NCI-H345 treated with DMSO at 0.1 percent for 48 hours (cell line): ENCODE measurements at regions not wholly inside any gene's neighbourhood (a gene's known extent, or its start where the extent isn't known, plus 50 kb on each side); places are given as distances from the start of the nearest gene placed in this dataset.
A peak's percentile ranks its signal among the peaks of the same experiment; 100 is the strongest.

Experiments used
- DNase-seq: peaks from one replicate; lab custom pipeline; 2025; ENCODE audit not compliant: unreplicated experiment; lab: John Stamatoyannopoulos, UW

DNA sequence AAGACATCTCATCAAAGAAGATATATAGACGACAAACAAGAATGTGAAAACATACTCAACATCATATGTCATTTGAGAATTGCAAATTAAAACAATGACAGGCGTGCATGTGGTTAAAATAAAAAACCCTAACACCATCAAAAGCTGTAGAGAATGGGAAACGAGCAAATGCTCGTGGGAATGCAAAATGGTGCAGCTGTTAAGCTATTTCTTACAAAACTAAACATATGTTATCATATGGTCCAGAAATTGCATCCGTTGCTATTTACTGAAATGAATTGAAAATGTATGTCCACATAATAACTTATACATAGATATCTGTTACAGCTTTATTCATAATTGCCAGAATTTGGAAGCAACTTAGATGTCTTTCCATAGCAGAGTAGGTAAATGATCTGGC is 574.4 kb downstream of the TNS3 start:
- no peak for DNase-seq

GRCh38 chr7:47000561-47000960 is 581.4 kb downstream of the TNS3 start:
- no peak for DNase-seq

DNA sequence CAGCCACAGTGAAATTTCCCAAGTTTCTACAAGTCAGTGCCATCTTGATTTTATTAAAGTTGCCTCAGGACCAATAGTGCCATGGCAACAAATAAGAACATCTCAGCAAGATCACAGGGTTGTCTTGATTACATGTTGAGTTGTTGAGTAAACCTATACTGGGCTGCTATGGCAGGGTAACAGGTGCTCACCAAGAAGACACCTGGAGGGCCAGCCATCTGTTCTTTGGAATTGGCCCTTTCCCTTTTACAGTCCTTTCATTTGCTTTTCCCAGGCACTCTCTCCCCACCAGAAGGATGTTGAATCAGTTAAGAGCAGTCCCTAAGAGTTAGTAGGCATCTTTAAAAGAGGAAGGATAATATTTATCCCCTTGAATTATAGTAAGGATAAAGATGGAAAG is 582.0 kb downstream of the TNS3 start:
- no peak for DNase-seq

GRCh38 chr7:46996972-46997371 is 584.9 kb downstream of the TNS3 start:
- DNase-seq = no peak

GRCh38 chr7:46993396-46993795 is 588.5 kb downstream of the TNS3 start:
- no peak for DNase-seq

GRCh38 chr7:46990761-46991160 is 591.1 kb downstream of the TNS3 start:
- DNase-seq = no peak

DNA sequence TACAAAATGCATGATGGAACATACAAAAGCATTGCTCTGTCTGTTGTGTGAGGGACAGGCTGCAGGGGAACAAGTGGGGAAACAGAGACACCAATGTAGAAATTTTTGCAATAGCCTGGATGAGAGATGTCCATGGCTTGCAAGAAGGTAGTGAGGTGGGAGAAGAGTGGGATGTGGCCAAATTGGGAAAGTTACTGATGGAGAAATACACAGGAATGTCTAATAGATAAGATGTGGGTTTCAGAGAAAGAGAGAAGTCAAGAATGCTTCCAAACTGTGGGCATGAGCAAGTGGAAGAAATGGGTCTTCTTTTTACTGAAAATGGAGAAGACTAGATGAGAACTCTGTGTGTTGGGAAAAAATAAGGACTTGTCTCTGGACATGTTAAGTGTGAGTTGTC is 592.7 kb downstream of the TNS3 start:
- DNase-seq = no peak

DNA sequence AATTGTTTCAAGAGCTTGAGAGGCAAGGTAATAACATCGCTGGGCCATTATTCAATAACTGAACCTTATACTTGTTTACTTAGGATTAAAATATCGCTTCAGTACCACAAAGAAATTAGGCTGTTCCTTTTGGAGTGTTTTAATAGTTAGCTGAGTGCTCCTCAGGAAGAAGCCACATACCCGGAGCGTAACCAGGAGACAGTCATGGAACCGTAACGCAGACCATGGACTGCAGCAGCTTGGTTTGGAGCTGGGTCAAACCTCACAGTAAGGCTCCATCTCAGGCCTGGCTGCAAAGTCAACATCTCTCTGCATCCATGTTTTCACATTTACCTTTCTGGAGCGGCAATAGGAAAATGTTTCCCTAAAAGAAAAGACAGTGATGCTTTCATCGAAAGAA is 599.0 kb downstream of the TNS3 start:
- no peak for DNase-seq

DNA sequence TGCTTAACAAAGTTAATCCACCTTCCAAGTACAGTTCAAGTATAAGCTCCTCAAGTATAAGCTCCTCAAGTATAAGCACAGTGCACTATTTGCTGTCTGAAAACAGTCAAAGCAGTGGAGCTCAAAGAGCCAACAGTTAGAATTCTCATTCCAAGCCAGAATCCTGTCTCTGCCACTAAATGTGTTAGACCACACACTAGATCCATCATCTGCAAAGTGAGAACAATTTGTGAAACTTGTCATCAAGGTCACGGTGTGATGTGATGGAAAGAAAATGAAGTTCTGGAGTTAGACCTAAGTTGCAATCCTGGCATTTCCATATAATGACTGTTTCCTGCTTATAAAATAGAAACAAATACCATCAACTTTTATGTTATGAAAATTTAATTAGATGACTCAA is 602.5 kb downstream of the TNS3 start:
- no peak for DNase-seq

DNA sequence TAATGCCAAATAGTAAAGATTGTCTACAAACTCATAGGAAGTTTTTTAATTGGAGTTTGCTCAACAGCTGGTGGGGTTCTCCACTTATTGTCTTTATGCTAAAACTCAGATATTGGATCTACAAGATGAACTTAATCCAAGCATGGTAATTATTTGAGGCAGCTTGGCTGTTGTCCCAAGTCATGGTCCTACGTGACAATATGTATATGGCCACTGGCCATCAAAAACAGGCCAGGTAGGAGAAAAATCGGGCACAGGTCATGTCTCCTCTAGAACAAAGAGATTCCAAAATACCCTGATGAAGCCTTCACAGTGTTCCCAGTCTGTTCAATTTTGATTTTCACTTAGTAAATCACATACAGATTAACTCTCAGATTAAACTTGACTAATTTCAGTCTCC is 606.4 kb downstream of the TNS3 start:
- no peak for DNase-seq

GRCh38 chr7:46972205-46972604 is 609.7 kb downstream of the TNS3 start:
- no peak for DNase-seq

GRCh38 chr7:46970476-46970875 is 611.4 kb downstream of the TNS3 start:
- no peak for DNase-seq

DNA sequence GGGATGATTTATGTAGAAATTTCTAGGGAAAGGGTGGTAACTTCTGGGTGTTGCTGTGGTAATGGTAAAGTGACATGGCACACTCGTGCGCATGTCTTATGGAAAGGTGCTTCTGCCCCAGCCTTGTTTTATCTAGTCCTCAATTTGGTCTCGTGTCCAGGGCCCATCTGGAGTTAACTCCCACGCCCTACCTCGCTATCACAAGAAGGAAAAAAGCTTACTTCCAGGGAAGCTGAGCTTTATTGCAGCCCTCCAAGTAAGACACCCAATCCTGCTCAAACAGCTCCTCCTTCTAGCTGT is 611.8 kb downstream of the TNS3 start:
- no peak for DNase-seq

- DNase-seq = no peak
Observed at GRCh38 chr7:46969303-46970130, 612.4 kb downstream of the TNS3 start.

DNA sequence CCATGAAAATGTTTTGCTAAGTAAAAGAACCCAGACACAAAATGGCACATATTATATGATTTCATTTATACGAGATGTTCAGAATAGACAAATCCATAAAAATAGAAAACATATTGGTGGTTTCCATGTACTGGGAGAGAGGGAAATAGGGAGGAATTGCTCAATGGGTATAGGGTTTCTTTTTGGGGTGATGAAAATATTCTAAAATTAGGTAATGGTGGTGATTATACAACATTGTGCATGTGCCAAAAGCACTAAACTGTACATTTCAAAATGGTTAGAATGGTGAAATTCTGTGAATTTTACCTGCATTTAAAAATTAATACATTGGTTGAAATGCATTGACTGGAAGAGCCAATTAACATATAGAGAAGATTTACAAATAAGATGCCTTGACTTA is 613.9 kb downstream of the TNS3 start:
- no peak for DNase-seq

DNA sequence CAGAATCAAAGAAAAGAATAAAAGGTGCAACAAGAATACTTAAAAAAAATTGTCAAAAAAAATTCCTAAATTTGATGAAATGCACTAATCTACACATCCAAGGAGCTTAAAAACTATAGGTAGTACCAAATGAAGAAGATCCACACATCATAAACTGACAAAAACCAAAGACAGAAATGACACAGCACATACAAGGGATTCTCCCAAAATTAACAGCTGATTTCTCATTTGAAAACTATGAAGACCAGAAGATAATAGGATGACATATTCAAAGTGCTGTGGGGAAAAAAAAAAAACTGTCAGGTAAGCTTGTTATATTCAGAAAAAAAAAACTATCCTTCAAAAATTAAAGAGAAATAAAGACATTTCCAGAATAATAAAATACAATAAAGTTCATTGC is 618.2 kb downstream of the TNS3 start:
- no peak for DNase-seq

GRCh38 chr7:46960970-46961369 is 620.9 kb downstream of the TNS3 start:
- DNase-seq = no peak

- DNase-seq = no peak
Observed at GRCh38 chr7:46957195-46957594, 624.7 kb downstream of the TNS3 start.

GRCh38 chr7:46955531-46955930 is 626.4 kb downstream of the TNS3 start:
- DNase-seq = no peak

DNA sequence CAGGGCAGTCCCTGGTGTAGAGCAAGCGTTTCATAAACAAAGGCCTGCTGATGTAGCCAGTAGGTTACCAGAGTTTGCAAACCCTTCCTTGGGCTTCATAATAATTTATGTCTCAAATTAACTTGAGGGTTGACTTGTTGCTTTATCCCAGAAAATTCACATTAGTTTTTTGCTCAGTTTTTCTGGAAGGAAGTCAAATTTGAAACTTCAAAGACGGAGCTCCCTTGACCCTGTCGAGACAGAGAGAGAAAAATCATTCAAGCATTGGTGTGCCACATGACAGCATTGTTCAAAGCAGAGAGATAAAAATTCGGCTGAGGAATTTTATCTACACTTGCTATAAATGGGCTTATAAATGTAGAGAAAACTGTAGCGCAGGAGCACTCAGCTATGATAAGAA is 627.7 kb downstream of the TNS3 start:
- DNase-seq = no peak

- no peak for DNase-seq
Observed at GRCh38 chr7:46953008-46953407, 628.9 kb downstream of the TNS3 start.

GRCh38 chr7:46949270-46949931 is 632.5 kb downstream of the TNS3 start:
- no peak for DNase-seq

DNA sequence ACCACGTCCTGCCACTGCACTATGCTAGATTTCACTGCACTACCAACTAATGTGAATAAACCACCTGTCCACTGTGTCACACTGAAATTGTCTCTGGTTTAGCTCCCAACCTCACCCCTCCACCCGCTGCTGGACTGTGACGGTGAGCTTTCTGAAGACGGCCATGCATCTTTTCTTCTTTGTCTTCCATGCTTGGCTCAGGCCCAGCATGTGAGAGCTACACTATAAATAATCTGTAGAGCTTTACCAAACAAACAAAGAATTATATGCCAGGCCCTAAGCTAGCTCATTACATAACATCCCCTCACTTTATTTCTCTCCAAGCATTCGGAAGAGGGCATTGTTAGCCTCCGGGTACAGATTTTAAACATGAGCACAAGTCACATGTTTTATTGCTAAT is 633.2 kb downstream of the TNS3 start:
- DNase-seq = peak; percentile 1
